ENCODE measurements at regions not wholly inside any gene's neighbourhood (a gene's known extent, or its start where the extent isn't known, plus 50 kb on each side); places are given as distances from the start of the nearest gene placed in this dataset.

GRCh38 chr17:77691216-77692085, 267.1 kb upstream of the TNRC6C start:
- no peak overlapping the region for H3K27ac Mint-ChIP-seq (ENCODE audit: unreplicated experiment)
- H3K9me3 Mint-ChIP-seq (ENCODE audit: unreplicated experiment) = no peaks in the 10 kb centered on the region
- H3K4me1 Mint-ChIP-seq (ENCODE audit: unreplicated experiment) = peaks cover 3% of the 10 kb centered on the region
- TF ChIP-seq CTCF (IDR thresholded peaks at IDR 0.05; ENCODE audit: unreplicated experiment) = no peak
- H3K36me3 Mint-ChIP-seq (ENCODE audit: low read depth, unreplicated experiment) = no peaks in the 10 kb centered on the region
- H3K4me3 Mint-ChIP-seq (ENCODE audit: unreplicated experiment) = no peak overlapping the region
- DNase-seq (ENCODE audit: low spot score) = no peak
- H3K27me3 Mint-ChIP-seq (ENCODE audit: unreplicated experiment) = peaks cover 18% of the 10 kb centered on the region

- no peak for DNase-seq (ENCODE audit: low spot score)
- Mint-ChIP-seq H3K27me3 (ENCODE audit: unreplicated experiment) (peaks cover 20% of the 10 kb centered on the region), H3K36me3 (ENCODE audit: low read depth, unreplicated experiment) (no peaks in the 10 kb centered on the region)
These were observed 265.8 kb upstream of the TNRC6C start for GRCh38 chr17:77692571-77693161.

GRCh38 chr17:77693301-77693700, 265.2 kb upstream of the TNRC6C start:
- Mint-ChIP-seq H3K4me3 (ENCODE audit: unreplicated experiment) (no peak overlapping the region), H3K36me3 (ENCODE audit: low read depth, unreplicated experiment) (no peaks in the 10 kb centered on the region), H3K27me3 (ENCODE audit: unreplicated experiment) (peaks cover 20% of the 10 kb centered on the region), H3K27ac (ENCODE audit: unreplicated experiment) (no peak overlapping the region), H3K4me1 (ENCODE audit: unreplicated experiment) (peaks cover 4% of the 10 kb centered on the region), H3K9me3 (ENCODE audit: unreplicated experiment) (no peaks in the 10 kb centered on the region)
- DNase-seq (ENCODE audit: low spot score) = no peak
- TF ChIP-seq CTCF (IDR thresholded peaks at IDR 0.05; ENCODE audit: unreplicated experiment) = no peak

More at GRCh38 chr17:77692571-77693161, 265.8 kb upstream of the TNRC6C start:
- Mint-ChIP-seq H3K27ac (ENCODE audit: unreplicated experiment) (no peak overlapping the region), H3K4me1 (ENCODE audit: unreplicated experiment) (peaks cover 4% of the 10 kb centered on the region), H3K9me3 (ENCODE audit: unreplicated experiment) (no peaks in the 10 kb centered on the region), H3K4me3 (ENCODE audit: unreplicated experiment) (no peak overlapping the region)
- no peak for TF ChIP-seq CTCF (IDR thresholded peaks at IDR 0.05; ENCODE audit: unreplicated experiment)

- no peaks in the 10 kb centered on the region for H3K36me3 Mint-ChIP-seq (ENCODE audit: low read depth, unreplicated experiment)
- H3K27ac Mint-ChIP-seq (ENCODE audit: unreplicated experiment) = no peak overlapping the region
- peaks cover 4% of the 10 kb centered on the region for H3K4me1 Mint-ChIP-seq (ENCODE audit: unreplicated experiment)
- no peaks in the 10 kb centered on the region for H3K9me3 Mint-ChIP-seq (ENCODE audit: unreplicated experiment)
- peaks cover 20% of the 10 kb centered on the region for H3K27me3 Mint-ChIP-seq (ENCODE audit: unreplicated experiment)
- DNase-seq (ENCODE audit: low spot score) = no peak
- TF ChIP-seq CTCF (IDR thresholded peaks at IDR 0.05; ENCODE audit: unreplicated experiment) = no peak
- no peak overlapping the region for H3K4me3 Mint-ChIP-seq (ENCODE audit: unreplicated experiment)
These were observed 264.7 kb upstream of the TNRC6C start for GRCh38 chr17:77693776-77694175.
